ENCODE measurements at regions not wholly inside any gene's neighbourhood (a gene's known extent, or its start where the extent isn't known, plus 50 kb on each side); places are given as distances from the start of the nearest gene placed in this dataset.
"Not testable (repeated sequence)": the region's sequence is repeated elsewhere in the genome, so short reads cannot be mapped to it uniquely, and the experiment has no call there.

DNA sequence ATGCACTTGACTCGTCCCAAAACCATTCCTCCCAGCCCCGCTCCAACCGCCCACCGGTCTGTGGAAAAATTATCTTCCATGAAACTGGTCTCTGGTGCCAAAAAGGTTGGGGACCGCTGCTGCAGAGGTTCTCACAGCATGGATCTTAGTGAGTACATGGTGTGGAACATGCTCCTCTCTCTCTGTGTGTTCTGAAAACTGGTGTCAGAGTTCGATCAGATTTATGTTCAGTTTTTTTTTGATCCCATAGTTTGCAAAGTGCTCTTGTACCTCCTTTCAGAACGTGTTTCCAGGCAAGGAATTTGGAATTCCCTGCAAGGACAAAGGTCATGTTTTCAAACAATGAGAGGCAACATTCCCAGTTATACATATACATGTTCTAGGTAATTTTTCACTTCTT lies 61.2 kb upstream of the FAM171A1 start:
- no peak overlapping the region for H3K4me3 ChIP-seq (ENCODE audit: low read depth, low read length)
- no peak for TF ChIP-seq CTCF (IDR thresholded peaks at IDR 0.05; ENCODE audit: low read depth, low read length)
- in situ Hi-C loops (cut with HindIII; ENCODE audit: low sequenced_read_pairs), result no loop called here
- no peak for DNase-seq (ENCODE audit: low read depth, low spot score)

GRCh38 chr10:15430969-15431771 lies 60.1 kb upstream of the FAM171A1 start:
- no peak for TF ChIP-seq CTCF (IDR thresholded peaks at IDR 0.05; ENCODE audit: low read depth, low read length)
- no peak overlapping the region for H3K4me3 ChIP-seq (ENCODE audit: low read depth, low read length)
- DNase-seq (ENCODE audit: low read depth, low spot score), result no peak
- in situ Hi-C loops (cut with HindIII; ENCODE audit: low sequenced_read_pairs), result no loop called here

DNA sequence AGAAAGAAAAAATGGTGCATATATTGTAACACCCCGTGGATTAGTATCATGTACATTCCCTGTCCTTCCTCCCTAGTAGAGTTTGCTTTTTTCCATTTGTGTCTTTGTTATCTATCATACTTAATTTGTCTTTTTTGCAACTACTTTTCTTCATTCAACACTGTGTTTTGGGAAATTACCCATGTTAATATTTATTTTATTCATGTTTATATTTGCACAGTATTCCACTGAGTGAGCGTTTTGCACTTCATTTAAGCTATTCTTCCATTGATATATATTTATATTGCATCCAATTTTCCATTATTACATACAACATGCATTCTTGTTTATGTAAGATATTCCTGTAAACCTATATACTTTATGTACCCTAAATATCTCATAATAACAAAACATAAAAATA lies 57.6 kb upstream of the FAM171A1 start:
- no peak overlapping the region for H3K4me3 ChIP-seq (ENCODE audit: low read depth, low read length)
- no peak for DNase-seq (ENCODE audit: low read depth, low spot score)
- in situ Hi-C loops (cut with HindIII; ENCODE audit: low sequenced_read_pairs), result no loop called here
- TF ChIP-seq CTCF (IDR thresholded peaks at IDR 0.05; ENCODE audit: low read depth, low read length), result no peak

DNA sequence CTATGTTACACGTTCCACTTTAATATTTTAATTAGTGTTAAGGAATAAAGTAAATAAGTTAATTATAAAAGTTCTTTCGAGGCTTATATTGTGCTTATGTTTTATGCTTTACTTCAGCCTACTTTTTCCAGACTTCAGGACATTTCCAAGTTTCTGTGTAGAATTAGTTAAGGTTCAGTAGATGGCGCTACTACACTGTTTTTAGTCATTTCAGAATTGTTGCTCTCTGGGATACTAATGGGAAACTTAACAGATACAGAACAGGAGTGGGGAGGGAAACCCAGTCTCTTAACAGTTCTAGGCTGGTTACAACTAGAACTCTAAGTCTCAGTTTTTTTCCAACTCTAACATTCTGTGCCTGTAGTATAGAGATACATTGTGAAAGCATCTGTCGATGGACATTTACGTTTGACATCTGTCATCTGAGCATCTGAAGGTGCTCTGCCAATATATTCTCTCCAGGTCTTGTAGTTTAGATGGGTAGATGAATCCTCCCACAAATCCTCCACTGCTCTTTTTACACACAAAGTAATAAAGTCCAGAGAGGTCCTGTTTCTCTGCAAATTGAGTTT lies 56.8 kb upstream of the FAM171A1 start:
- no peak overlapping the region for H3K4me3 ChIP-seq (ENCODE audit: low read depth, low read length)
- peak; percentile 50 for TF ChIP-seq CTCF (IDR thresholded peaks at IDR 0.05; ENCODE audit: low read depth, low read length)
- peak; percentile 67 for DNase-seq (ENCODE audit: low read depth, low spot score)
- in situ Hi-C loops (cut with HindIII; ENCODE audit: low sequenced_read_pairs), result no loop called here

- DNase-seq (ENCODE audit: low read depth, low spot score), result no peak
- TF ChIP-seq CTCF (IDR thresholded peaks at IDR 0.05; ENCODE audit: low read depth, low read length), result no peak
- H3K4me3 ChIP-seq (ENCODE audit: low read depth, low read length), result no peak overlapping the region
- in situ Hi-C loops (cut with HindIII; ENCODE audit: low sequenced_read_pairs), result no loop called here
Observed at GRCh38 chr10:15426558-15426957, 55.5 kb upstream of the FAM171A1 start.

- in situ Hi-C loops (cut with HindIII; ENCODE audit: low sequenced_read_pairs), result no loop called here
- DNase-seq (ENCODE audit: low read depth, low spot score), result no peak
Observed at GRCh38 chr10:15426115-15426514, 55.0 kb upstream of the FAM171A1 start.

GRCh38 chr10:15421875-15422274 lies 50.8 kb upstream of the FAM171A1 start:
- H3K4me3 ChIP-seq (ENCODE audit: low read depth, low read length); DNase-seq (ENCODE audit: low read depth, low spot score); in situ Hi-C loops (cut with HindIII; ENCODE audit: low sequenced_read_pairs): not testable (repeated sequence)

More at GRCh38 chr10:15426115-15426514, 55.0 kb upstream of the FAM171A1 start:
- no peak overlapping the region for H3K4me3 ChIP-seq (ENCODE audit: low read depth, low read length)
- TF ChIP-seq CTCF (IDR thresholded peaks at IDR 0.05; ENCODE audit: low read depth, low read length), result no peak
